ENCODE measurements at regions not wholly inside any gene's neighbourhood (a gene's known extent, or its start where the extent isn't known, plus 50 kb on each side); places are given as distances from the start of the nearest gene placed in this dataset.

- TF ChIP-seq CTCF (IDR thresholded peaks at IDR 0.05; ENCODE audit: low read depth, low read length, poor library complexity, severe bottlenecking) (no peak), EZH2phosphoT487 (IDR thresholded peaks at IDR 0.05; ENCODE audit: borderline replicate concordance, low read length) (no peak)
These were observed 488.4 kb downstream of the SETD4 start for GRCh38 chr21:35571910-35572309.

Measured in DOHH2 (cell line).